ENCODE measurements at regions not wholly inside any gene's neighbourhood (a gene's known extent, or its start where the extent isn't known, plus 50 kb on each side); places are given as distances from the start of the nearest gene placed in this dataset.

GRCh38 chr3:88460369-88460768, 310.6 kb downstream of the C3orf38 start:
- no peak for TF ChIP-seq CTCF (conservative IDR thresholded peaks at IDR 0.05 in 1 of 2, IDR thresholded peaks at IDR 0.05 in 1 of 2; ENCODE audit: low read depth in 1 of 2, low read length in 2 of 2)
- TF ChIP-seq EZH2 (IDR thresholded peaks at IDR 0.05; ENCODE audit: low read length, missing control alignments): no peak
